Stimulated activated CD4-positive, alpha-beta T cell treated with anti-CD3 and anti-CD28 coated beads, Interleukin-15, amount 100 ng/mL, for 48 hours (primary cell): ENCODE measurements at regions not wholly inside any gene's neighbourhood (a gene's known extent, or its start where the extent isn't known, plus 50 kb on each side); places are given as distances from the start of the nearest gene placed in this dataset.
"Not testable (repeated sequence)": the region's sequence is repeated elsewhere in the genome, so short reads cannot be mapped to it uniquely, and the experiment has no call there.

ENCODE experiments used
- DNase-seq, 2 donors: peaks; one replicate each; pipeline ENCODE4 v3.0.0-alpha.2; 2020; ENCODE audit warnings: low read depth in 2 of 2

DNA sequence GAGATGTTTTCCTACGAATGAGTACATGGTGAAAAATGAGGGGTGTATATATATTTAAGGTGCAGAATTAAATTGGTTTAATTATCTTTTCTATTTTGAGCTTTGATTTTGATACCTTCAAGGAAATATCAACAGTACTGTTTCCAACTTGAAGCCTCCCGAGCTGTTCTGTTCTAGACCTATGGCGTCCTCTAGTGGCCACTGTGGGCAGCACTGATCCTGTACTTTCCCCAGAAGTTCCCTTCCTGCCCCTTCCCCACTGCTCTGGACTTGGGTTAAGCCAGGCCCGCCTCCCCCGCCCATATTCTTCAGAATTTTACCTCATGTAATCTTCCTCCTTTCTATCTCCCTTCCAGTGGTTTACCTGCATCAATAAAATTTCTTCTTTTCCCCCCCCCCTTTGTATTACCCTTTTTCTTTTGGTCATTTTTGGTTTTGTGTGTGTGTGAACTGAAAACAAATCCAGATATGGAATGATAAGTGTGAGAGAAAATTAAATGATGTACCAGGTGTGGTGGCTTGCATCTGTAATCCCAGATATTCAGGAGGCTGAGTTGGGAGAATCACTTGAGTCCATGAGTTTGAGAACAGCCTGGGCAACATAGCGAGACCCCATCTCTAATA is 1643.5 kb downstream of the TP53TG3F start:
- no peak for DNase-seq

DNA sequence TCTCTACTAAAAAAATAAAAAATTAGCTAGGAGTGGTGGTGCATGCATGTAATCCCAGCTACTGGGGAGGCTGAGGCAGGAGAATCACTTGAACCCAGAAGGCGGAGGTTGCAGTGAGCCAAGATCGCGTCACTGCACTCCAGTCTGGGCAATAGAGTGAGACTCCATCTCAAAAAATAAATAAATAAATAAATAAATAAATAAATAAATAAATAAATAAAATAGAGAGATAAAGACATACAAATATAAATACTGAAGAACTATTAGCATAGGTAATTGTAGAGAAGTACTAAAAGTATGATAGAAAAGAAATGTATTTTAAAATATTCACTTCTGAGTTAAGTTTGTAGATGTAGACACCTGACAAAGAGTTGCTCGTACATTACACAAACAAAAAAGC is 1652.4 kb downstream of the TP53TG3F start:
- not testable (repeated sequence) for DNase-seq

DNA sequence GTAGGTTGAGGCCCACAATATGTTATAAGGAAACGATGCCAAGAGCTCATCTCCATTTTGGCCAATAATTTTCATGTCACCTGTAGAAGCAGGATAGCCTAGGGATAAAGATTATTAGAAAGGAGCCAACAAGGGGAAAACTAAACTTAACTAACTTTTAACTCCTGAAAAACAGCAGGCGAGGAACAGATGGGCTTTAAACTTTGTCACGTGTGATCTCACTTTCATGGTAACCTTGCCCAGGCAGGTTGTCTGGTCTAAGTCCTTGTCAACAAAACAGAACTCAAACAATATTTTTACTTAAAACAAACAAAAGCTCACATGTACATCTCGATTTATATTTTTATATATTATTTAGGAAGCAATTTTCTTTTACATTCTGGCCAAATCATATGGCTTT is 1672.0 kb downstream of the TP53TG3F start:
- no peak for DNase-seq

DNA sequence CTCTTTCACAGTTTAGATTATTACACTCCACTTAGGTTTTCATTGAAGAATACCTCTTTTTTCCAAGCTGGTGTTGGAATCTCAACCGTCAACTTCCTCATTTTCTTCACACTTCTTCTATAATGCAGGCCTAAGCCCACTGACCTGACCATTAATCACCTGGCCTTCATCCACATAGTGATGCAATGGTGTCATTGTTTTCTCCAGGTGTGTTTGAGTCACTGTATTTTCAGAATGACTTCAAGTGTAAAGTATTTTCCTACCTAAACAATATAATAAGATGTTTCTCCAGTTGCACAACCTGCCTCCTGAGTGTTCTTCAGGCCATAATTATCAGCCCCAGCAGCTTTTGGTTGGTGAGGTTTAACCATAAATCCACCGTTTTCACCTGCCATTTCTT is 1675.1 kb downstream of the TP53TG3F start:
- no peak for DNase-seq

DNA sequence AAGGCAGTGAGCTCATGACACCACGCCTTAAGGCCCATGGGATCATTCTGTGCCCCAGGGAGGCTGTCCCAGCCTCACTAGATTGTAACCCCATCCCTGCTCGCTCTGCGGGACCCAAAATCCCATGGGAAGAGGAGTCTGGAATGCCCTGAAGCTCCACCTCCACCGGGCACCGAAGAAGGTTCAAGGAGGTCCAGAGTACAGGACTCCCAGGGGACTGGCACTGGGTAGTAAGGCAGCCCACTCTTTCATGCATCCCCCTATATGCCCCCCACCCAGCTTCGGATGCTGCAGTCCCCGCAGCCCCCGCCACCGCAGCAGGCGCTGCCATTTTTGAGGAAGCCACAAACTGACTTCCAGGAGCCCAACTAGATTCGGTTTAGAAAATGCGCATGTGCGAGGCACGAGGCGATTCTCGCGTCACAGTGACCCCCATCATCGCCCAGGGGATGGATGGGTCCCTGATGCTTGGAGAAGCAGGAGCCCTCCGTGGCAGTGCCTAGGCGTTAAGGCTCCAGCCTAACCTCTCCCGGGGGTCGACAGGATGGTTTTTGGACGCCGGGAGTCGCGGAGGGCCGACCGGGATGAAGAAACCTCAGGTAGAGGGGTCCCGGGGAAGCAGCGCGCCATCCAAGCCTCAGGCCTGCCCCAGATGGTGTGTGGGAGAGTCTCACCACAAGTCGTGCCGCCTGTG is 1681.0 kb downstream of the TP53TG3F start:
- no peak for DNase-seq

DNA sequence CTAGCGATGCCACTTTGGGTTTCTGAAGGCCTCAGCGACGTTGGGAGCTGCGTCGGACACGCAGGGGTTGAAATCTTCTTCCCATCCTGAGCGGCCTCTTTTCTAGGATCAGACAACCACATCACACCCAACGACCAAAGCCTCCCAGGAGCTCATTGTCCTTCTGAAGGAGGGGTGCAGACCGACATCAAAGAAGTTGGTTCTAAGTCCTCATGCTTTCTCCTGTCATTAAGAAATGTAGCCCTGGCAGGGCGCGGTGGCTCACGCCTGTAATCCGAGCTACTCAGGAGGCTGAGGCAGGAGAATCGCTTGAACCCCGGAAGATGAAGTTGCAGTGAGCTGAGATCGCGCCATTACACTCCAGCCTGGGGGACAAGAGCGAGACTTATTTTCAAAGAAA is 1681.9 kb downstream of the TP53TG3F start:
- DNase-seq, result no peak

DNA sequence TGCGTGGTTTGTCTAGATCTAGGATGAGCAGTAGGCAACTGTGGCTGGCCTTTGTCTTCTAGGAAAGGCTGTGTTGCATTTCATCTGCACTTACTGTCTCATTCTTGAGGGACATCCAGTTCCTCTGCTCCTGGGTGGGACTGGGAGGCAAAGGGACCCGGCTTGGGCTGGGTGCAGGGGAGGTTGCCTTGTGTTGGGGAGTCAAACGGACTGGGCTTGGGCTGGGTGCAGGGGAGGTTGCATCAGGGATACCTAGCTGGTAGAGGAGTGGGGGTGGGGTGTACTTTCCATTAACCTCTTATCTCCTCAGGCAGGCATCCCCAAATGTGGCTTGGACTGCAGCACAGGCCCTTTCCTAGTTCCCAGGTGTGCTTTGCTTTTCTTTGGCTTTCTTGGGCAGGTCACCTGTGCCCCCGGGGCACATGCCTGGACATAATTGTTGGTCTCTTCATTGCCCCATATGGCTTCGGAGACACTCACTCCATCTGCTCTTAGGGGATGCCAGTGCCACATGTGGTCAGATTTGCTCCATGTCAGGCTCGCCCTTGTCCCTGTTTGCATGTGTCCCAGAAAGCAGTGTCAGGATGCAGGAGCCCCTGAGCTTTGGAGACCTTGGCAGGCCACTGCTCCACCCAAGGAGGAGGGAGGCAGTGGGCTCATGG is 1682.9 kb downstream of the TP53TG3F start:
- no peak for DNase-seq

DNA sequence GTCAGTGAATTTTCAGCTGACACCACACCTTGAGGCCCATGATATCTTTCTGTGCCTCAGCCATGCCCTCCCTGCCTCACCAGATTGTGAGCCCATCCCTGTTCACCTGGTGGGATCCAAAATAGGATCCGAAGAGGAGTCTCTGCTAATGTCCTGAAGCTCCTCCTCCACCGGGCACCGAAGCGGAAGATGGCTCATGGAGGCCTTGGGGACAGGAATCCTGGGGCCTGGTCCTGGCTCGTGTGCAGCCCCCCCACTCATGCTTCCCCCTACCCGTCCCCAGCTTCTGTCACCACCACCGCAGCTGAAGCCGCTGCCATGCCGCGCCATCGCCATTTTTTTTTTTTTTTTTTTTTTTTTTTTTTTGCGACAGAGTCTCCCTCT is 1683.4 kb downstream of the TP53TG3F start:
- DNase-seq, result no peak

DNA sequence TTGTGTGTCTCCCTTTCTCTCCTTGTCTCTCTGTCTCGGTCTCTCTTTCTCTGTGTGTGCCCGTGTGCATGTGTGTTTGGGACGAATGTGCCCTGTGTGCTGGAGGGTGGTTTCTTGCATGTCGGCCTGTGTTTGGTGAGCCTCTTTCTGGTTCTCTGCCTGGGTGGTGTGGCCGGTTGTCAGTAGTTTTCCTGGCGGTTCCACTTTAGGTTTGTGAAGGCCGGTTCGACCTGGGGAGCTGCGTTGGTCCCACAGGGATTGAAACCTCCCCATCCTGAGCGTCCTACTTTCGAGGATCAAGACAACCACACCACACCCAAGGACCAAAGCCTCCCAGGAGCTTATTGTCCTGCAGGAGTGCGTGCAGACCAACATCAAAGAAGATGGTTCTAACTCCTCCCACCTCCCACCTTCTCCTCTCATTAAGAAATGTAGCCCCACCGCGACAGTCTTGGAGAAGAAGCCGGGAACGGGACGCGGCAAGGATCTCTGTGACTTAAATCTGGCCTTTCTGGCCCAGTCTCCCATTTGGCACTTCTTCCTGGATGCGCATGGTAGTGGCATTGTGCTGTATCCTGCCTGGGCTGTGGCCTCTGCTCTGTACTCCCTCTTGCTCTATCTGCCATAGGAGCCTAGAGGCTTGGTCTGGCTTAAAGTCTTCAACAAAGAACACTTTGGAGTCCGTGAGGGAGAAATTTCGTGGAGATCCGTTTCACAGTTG is 1685.0 kb downstream of the TP53TG3F start:
- DNase-seq, result no peak

DNA sequence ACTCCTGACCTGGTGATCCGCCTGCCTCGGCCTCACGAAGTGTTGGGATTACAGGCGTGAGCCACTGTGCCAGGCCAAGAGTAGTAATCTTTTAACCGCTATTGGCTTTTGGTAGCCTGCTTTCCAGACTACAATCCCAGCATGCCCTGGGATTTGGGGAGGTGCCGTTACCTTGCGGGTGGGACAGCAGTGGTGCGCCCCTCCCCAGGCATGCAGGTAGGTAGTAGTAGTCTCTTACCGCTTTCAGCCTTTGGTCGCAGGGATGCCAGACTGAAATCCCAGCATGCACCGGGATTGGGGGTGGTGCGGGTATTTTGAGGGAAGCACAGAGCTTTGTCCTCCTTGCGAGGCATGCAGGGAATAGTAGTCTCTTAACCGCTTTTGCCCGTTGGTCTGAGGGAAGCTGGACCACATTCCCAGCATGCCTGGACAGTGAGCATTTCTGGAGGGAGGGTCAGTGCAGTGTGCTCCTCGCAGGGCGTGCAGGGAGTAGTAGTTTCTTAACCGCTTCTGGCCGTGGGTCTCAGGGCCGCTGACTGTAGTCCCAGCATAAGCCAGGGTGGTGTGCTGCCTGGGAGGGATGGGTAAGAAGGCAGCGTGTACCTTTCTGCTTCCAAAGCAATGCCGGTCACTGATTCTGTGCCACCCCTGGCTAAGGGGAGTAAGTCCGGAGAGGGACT is 1686.8 kb downstream of the TP53TG3F start:
- DNase-seq, result no peak

DNA sequence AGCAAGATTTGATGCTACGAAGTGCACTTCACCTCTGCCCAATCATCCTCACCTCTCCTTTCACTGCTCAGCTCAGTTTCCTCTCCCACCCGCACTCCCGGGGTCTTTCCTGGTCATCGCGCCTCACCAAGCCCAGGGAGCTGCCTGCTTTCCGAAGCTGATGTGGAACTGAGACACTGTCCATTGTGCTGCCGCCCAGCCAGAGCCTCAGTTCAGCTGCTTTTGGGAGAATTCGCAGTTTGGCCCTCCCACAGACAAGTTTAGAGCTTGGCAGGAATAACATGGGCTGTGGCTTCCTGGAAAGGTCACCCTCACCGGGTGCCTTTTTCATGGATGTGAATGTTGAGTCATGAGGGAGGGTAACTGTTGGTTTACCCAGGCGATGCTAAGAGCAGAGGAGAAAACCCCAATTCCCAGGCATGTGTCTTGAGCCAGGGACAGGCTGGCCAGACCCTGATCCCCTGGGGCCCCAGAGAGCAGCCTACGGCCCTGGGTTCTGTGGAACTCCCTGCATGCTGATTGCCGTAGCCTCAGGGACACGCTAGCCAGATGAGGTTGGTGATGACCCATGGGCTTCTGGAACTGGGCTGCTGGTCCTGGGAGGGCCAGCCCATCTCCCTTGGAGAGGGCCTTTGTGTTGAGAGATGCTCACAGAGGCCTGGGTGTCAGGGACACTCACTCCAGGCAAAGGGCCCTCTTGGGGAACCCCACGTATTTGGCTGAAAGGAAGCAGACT is 1687.5 kb downstream of the TP53TG3F start:
- DNase-seq, result no peak

DNA sequence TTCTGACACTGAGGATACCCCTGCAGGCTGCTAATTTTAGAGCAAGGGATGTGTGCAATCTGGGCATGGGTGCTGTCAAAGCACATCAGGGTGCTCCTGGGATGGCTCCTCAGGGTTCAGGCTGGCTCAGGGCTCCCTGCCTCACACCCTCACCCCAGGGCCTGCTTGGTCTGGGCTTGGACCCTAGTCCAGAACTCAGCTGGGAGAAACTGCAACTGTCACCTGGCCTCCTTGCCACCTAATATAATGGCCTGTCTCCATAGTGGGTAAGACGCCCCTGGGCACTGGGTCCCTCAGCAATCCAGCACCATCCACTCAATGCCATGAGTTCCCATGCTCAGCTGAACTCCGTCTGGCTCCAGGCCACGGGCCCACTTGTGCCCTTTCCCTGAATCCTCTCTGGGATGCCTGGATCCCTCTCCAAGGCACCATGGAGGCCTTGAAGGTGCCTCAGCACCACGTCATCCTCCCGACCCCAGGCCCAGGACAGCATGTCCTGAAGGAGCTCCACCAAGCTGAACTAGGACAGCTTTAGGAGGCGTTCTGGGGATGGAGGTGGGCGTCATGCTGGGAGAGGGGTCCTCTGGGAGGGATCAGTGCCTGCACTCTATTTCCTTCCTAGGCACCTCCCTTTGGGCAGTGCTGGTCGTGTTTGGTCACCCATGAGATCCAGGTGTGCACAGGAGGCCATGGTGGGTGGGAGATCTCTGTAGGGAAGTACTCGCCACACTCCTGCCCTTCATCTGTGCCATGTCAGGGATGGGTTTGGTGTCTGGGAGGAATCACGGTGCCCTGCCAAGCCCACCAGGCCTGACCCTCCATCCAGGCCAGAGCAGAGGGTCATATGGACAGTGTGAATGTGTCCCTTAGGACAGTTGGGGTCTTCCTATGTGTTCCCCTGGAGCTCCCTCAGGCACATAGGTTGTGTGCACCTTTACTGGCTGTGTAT is 1688.4 kb downstream of the TP53TG3F start:
- DNase-seq, result no peak

DNA sequence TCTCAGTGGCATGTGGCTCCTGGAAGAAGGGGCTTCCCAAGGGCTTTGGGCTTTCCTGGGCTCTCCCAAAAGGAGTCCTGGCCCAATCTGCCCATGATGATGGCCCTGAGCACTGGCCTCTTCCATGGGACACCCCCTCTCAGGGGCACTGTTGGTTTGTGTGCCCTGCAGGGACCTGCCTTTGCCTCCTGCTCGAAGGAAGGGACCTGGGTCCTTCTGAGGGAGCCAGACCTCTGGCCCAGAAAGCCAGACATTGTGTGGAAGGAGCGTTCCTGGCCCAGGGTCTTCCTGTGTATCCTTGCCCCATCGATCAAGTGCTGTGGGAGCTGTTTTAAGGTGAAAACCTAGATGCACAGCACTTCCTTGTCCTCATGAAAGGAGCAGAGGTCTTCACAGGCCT is 1689.3 kb downstream of the TP53TG3F start:
- DNase-seq, result no peak

DNA sequence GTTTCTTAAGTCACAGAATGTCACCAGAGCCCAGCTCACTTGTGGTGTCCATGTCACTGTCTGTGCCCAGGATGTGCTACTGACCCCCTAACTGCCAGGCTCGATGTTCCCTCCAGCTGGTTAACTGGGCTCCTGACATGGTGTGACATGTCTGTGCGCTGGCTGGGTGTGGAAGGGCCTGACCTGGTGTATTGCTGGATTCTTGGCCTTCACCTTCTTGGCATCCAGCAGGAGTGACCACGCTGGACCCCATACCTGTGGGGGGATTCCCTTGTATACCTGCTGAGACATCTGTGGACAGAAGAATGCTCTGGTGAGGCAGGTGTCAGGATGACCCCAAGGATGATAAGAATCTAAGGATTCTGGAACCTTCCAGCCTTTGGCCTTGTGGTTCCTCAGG is 1690.1 kb downstream of the TP53TG3F start:
- DNase-seq, result no peak

DNA sequence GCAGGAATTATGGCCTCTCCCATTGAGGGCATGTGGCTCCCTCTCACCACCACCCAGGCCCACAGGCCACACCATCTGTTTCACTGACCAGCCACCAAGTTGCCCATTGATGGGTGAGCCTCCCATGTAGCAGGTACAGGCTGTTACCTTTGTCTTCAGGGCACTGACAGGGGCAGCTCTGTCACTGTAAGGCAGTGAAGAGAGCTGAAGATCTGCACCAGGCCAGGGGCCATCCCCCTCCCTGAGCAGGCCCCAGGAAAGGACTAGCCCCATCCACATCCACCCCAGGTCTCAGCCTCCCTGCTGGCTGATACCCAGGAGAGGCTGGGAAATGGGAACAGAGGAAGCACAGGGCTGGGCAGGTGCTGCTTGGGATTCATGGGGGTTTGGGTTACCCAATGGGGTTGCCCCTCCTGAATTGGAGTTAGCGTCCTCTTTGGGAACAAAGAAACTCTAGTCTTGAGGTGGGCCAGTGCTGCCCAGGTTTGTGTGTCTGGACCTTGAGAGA is 1691.4 kb downstream of the TP53TG3F start:
- no peak for DNase-seq

DNA sequence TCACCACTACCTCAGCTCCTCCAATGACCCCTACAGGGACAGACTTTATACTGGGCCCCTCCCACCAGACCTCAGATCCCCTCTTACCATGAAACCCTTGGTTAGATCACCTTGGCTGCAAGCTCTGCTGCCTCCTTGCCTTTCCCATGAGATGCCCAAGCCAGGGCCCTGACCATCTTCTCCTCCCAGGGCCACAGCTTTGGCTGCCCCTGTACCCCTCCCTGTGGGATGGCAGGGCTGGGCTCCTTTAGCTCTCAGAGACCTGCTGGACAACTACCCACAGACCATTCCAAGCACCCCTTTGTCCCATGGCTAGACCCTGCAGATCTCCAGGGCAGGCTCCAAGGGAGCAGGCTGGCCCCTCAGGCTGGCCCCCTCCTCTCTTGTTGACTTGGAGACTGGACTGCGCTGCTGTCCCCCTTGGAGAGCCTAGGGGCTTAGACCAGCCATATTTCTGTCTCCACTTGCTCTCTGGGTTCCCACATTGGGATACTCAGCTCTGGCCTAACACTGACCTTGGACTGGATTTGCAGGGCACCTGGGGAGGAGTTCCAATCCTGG is 1692.7 kb downstream of the TP53TG3F start:
- no peak for DNase-seq

DNA sequence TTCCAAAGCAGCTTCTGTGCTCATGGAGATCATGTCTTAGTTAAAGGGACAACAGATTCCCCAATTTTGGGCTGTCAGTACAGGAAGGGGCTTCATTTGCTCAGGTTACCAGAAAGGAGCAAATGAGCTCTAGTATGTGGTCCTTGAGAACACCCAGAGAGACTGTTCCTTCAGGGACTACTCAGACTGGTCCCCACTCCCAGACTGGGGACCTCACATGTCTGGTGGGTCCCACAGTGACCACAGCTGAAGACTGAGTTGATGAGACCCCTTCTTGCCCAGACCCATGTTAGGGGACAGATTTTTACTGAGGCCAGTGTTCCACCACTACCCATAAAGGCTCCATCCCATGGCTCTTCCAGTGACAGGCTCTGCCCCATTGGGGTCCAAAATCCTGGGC is 1695.2 kb downstream of the TP53TG3F start:
- DNase-seq, result no peak

DNA sequence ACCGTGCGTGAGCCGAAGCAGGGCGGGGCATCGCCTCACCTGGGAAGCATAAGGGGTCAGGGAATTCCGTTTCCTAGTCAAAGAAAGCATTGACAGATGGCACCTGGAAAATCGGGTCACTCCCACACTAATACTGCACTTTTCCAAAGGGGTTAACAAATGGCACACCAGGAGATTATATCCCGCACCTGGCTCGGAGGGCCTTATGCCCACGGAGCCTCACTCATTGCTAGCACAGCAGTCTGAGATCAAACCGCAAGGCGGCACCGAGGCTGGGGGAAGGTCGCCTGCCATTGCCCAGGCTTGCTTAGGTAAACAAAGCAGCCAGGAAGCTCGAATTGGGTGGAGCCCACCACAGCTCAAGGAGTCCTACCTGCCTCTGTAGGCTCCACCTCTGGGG is 1698.1 kb downstream of the TP53TG3F start:
- DNase-seq, result not testable (repeated sequence)

DNA sequence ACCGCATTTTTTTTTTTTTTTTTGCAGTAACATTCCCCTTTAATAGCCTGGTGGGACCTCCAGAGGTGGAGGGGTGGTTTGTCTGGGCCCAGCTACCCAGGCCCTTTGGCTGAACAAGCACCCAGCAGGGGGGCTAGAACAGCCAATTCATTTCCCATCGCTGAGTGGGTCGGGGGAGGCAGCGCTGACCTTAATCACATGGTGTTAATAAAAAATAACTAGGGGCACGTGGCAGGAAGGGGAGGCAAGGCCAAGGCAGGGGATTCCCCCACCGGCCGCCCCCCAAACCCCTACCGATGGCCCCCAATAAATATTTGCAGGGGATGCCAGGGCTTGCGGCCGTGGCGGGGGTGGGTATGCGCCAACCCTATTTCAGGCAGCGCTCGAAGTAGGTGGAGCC is 1709.9 kb downstream of the TP53TG3F start:
- not testable (repeated sequence) for DNase-seq

DNA sequence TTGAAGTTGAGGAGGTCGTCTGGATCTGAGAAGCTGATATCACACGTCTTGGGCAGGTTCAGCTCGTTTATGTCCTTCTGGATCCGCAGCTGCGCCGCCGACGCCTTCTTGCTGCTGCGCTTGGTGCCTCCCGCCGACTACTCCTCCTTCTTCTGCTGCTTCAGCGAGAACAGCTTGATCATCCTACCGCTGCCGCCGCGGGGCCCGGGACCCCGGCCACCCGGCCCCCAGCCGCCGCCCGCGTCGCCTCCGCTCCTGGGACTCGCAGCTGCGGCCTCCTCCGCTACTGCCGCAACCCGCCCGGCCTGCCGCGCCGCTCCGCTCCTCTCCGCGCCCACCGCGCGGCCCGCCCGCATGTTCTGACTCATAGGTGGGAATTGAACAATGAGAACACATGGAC is 1710.6 kb downstream of the TP53TG3F start:
- DNase-seq, result not testable (repeated sequence)
